GM12864 (cell line): ENCODE measurements at regions not wholly inside any gene's neighbourhood (a gene's known extent, or its start where the extent isn't known, plus 50 kb on each side); places are given as distances from the start of the nearest gene placed in this dataset.

Experiments
- DNase-seq: peaks from one replicate; pipeline ENCODE4 v3.0.0-alpha.2; 2011; ENCODE audit warnings: low read depth
- H3K4me3 ChIP-seq: 2 replicates; pipeline ENCODE4 v1.5.1; 2011; ENCODE audit warnings: mild to moderate bottlenecking, low read depth, low read length, control low read depth
- TF ChIP-seq, protein P1 (sequence below): IDR thresholded peaks from 2 replicates; pipeline ENCODE4 v1.5.1; 2011; ENCODE audit warnings: low read depth, mild to moderate bottlenecking, moderate library complexity, low read length, control low read depth, inconsistent platforms; ENCODE audit errors: missing control alignments

GRCh38 chr7:67821116-67821515 lies 824.5 kb downstream of the TYW1 start:
- no peak for DNase-seq
- TF ChIP-seq, protein P1, sequence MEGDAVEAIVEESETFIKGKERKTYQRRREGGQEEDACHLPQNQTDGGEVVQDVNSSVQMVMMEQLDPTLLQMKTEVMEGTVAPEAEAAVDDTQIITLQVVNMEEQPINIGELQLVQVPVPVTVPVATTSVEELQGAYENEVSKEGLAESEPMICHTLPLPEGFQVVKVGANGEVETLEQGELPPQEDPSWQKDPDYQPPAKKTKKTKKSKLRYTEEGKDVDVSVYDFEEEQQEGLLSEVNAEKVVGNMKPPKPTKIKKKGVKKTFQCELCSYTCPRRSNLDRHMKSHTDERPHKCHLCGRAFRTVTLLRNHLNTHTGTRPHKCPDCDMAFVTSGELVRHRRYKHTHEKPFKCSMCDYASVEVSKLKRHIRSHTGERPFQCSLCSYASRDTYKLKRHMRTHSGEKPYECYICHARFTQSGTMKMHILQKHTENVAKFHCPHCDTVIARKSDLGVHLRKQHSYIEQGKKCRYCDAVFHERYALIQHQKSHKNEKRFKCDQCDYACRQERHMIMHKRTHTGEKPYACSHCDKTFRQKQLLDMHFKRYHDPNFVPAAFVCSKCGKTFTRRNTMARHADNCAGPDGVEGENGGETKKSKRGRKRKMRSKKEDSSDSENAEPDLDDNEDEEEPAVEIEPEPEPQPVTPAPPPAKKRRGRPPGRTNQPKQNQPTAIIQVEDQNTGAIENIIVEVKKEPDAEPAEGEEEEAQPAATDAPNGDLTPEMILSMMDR = no peak
- H3K4me3 ChIP-seq = no peak overlapping the region

DNA sequence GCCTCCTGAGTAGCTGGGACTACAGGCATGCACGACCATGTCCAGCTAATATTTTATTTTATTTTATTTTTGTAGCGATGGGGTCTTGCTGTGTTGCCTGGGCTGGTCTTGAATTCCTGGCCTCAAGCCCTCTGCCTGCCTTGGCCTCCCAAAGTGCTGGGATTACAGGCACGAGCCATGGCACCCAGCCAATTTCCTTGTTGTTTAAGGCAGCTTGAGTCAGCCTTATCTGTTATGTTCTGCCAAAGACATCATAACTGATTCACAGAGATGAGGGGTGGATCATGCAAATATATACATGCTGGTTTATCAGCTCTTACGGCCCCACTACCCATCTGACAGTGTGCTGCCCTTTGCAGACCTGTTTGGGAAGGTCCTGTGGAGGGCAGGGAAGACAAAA lies 826.7 kb downstream of the TYW1 start:
- TF ChIP-seq, protein P1 = no peak
- no peak for DNase-seq
- no peak overlapping the region for H3K4me3 ChIP-seq

DNA sequence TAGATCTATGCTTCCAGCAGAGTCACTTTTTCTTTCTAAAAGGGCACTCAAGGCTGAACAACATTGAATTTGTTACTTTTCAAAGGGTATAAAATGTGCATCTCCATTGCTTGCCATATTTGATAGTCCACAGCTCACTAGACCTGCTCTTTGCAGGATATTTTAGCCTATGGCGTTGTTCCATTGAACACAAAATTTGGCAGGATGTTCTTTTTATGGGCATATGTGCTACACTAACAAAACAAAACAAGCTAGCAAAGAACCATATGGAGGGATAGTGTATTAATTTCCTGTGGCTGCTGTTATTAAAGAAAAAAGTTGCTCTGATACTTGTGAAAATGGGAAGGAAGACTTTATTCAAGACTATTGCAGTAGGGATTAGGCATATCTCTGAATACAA lies 828.7 kb downstream of the TYW1 start:
- no peak for DNase-seq
- no peak overlapping the region for H3K4me3 ChIP-seq
- TF ChIP-seq, protein P1 = no peak

DNA sequence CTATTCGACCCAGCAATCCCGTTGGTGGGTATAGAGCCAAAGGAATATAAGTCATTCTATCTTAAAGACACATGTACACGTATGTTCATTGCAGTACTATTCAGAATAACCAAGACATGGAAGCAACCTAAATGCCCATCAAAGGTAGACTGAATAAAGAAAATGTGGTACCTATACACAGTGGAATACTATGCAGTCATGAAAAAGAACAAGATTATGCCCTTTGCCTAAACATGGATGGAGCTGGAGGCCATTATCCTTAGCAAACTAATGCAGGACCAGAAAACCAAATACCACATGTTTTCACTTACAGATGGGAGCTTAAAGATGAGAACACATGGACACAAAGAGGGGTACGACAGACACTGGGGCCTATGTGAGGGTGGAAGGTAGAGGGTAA lies 845.3 kb downstream of the TYW1 start:
- TF ChIP-seq, protein P1 = no peak
- no peak overlapping the region for H3K4me3 ChIP-seq
- DNase-seq = no peak

DNA sequence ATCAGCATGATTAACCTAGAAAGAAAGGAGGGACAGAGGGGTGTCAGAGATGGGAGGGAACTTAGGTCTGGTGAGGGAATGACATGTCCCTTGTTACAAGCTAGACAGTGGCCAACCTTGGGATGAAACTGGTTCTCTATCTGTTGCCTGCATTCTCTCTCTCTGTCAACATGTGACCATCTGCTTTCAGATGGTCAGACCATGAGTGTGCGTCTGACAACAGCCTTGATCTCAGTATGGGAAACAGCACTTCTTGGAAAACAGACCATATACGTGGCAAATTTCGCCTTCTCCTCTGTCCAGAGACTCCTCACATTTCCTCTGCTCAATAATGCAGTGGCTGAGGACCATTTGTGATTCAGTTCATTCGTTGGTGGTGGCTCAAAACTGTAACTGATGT lies 845.9 kb downstream of the TYW1 start:
- TF ChIP-seq, protein P1 = no peak
- no peak overlapping the region for H3K4me3 ChIP-seq
- DNase-seq = no peak

DNA sequence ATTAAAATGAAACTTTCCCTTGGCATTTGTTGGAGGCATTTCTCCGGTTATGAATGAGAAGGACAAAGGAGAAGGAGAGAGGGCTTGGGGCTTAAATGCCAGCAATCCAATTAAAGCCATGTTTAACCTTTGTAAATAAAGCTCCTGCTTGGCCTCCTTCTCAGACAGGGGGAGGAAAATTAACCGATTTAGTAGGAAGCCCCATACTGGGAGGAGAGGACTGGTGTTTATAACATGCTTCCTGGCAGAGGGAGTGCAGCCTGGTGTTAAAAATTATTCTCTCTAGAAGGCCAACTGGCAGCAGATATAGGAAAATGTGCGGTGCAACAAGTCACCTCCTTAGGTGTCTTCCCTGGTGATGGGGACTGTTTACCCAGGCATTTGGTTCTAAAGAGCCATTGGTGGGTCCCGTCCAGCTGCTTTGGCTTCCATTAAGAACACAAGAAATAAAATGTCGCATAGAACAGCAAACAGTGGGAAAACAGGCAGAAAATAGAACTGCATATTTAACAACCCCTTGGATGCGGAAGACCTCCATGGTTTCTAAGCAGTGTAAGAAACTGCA lies 846.5 kb downstream of the TYW1 start:
- no peak overlapping the region for H3K4me3 ChIP-seq
- DNase-seq = no peak
- TF ChIP-seq, protein P1 = no peak

DNA sequence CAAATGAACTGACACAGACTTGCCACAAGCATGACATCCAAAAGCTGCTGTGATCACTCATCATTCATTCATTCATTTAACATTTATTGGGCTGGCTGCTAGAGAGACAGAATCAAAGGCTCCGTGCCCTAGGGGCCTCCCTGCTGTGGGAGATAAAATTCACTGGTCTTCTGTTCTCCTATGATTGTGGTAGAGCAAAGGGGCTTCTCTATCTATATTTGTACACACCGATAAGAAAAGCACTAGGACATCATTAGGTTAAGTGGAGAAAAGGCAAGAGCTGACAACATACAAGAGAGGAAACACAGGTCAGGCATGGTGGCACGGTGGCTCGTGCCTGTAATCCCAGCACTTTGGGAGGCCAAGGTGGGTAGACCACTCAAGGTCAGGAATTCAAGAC lies 847.0 kb downstream of the TYW1 start:
- TF ChIP-seq, protein P1 = no peak
- no peak for DNase-seq
- no peak overlapping the region for H3K4me3 ChIP-seq
